GM12873 (cell line): ENCODE measurements at regions not wholly inside any gene's neighbourhood (a gene's known extent, or its start where the extent isn't known, plus 50 kb on each side); places are given as distances from the start of the nearest gene placed in this dataset.

Source experiments
- TF ChIP-seq, protein P1 (sequence below): IDR thresholded peaks from 2 replicates; pipeline ENCODE4 v1.5.1; 2012; ENCODE audit warnings: low read depth, mild to moderate bottlenecking, moderate library complexity, low read length, control low read depth; ENCODE audit not compliant: insufficient read depth; ENCODE audit errors: missing control alignments

DNA sequence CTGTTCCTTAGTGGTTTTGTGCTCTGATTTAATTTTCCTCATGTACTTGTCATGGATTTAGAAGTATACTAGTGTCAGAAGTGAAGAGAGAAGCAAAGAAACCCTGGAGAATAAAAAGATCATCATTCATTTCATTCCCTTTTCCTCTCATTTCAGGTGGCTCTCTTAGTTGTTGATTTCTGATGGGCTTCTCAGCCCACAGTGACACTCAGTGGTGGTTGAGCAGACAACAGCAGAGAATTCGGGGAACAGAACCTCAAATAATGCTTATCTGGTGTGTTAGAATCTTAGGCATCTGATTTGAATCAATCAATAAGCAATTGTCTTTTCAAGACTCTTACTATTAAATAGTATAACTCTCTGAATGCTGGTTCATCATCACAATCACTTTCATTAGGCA, 1289.4 kb downstream of the FAM181B start:
- TF ChIP-seq, protein P1, sequence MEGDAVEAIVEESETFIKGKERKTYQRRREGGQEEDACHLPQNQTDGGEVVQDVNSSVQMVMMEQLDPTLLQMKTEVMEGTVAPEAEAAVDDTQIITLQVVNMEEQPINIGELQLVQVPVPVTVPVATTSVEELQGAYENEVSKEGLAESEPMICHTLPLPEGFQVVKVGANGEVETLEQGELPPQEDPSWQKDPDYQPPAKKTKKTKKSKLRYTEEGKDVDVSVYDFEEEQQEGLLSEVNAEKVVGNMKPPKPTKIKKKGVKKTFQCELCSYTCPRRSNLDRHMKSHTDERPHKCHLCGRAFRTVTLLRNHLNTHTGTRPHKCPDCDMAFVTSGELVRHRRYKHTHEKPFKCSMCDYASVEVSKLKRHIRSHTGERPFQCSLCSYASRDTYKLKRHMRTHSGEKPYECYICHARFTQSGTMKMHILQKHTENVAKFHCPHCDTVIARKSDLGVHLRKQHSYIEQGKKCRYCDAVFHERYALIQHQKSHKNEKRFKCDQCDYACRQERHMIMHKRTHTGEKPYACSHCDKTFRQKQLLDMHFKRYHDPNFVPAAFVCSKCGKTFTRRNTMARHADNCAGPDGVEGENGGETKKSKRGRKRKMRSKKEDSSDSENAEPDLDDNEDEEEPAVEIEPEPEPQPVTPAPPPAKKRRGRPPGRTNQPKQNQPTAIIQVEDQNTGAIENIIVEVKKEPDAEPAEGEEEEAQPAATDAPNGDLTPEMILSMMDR: peak; percentile 21

DNA sequence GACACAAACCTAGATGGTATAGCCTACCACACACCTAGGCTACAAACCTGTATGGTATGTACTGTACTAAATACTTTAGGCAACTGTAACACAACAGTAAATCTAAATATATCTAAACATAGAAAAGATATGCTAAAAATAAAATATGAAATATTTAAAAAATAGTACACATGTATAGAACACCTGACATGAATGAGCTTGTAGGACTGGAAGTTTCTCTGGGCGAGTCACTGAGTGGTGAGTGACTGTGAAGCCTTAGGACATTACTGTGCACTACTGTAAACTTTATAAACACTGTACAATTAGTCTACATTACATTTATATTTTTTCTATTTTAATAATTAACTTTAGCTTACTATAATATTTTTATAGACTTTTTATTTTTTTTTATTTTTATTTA, 1301.3 kb downstream of the FAM181B start:
- TF ChIP-seq, protein P1: no peak

DNA sequence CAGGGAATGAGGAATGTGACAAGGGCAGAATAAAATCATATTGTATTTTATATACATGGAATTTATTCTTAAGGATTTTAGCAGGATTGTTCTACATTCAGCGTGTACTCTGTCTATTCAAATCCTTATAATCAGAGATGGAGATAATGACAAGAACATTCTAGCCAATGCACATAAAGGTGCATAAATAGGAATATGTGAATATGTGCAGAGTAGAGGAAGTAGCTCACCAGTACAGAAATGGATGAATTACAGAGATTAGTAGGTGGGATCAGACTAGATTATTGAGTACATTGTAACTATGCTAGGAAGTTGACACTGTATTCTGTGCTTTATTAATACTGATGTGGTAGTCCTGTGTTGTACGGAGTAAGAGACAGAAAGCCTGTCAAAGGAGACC, 1308.8 kb downstream of the FAM181B start:
- TF ChIP-seq, protein P1: no peak

DNA sequence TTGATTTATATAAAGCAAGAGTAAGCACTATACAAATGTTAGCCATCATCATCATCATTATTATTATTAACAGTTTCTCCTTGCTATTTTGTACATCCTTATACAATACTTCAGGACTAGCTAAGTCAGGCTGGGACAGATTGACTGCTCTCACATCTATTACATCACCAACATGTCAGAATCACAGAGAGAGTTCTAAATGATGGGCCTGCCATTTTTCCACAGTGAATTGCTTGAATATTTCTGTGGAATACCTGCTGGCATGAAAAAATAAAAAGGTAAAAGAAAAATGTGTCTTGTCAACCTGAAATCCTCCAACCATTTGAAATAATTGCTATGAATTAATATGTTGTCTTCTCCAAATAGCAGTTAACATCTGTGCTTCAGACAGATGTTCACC, 1311.3 kb downstream of the FAM181B start:
- TF ChIP-seq, protein P1: no peak

DNA sequence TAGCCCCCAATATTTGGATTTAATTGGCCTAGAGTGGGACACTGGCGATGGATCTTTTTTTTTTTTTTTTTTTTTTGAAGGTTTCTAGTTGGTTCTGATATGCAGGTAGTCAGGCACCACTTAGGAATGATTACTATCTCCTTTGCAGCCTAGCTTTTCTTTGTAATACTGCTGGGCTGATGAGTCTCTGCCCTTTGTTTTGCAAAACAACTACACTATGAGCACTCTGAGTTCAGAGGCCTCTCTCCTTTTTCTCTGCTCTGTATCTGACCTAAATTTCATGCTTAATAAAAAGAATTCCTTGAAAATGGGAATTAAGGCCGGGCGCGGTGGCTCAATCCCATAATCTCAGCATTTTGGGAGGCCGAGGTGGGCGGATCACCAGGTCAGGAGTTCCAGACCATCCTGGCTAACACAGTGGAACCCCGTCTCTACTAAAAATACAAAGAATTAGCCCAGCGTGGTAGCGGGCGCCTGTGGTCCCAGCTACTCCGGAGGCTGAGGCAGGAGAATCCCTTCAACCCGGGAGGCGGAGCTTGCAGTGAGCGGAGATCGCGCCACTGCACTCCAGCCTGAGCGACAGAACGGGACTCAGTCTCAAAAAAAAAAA, 1312.3 kb downstream of the FAM181B start:
- TF ChIP-seq, protein P1: no peak

DNA sequence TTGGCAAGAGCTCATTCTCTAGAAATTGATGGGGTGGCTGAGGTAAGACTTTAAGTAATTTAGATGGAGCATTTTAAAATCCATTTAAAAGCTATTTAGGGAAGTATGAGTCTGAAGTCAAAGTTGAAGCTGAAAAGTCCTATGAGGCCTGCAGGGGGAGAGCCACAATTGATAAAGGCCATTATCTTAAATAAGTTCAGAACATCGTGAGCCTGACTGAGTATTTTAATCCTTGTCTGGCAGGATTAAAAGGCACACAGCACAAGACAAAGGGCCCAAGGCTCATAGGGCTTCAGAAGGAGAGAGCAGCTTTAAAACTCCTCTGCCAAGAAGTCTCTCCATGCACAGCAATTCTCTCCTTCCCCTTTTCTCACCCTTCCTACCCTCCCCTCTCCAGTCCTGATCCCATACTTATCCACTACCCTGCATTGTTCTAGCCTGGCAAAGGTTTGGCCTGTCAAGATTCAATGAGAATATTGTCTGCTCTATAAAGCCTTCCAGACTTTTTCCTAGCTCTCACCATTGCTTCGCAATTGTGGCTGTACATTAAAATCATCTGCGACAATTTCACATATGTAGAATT, 1312.9 kb downstream of the FAM181B start:
- TF ChIP-seq, protein P1: no peak

DNA sequence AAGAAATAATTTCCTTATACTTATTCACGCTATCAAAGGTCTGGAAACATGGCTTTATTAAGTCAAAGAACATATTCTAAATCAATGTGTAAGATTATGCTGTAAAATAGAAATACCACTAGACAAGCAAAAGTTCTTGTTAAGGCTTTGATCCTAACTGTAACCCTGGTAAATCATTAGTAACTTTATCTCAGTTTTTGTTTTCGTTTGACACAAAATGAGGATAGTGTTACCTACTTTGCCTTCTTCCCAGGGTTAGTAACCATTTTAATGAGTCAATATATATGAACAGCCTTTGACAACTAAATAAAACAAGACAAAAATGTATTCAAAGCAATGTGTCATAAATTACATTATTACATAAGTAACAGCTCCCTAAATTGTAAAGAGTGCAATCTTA, 1336.3 kb downstream of the FAM181B start:
- TF ChIP-seq, protein P1: no peak
